ENCODE measurements at regions not wholly inside any gene's neighbourhood (a gene's known extent, or its start where the extent isn't known, plus 50 kb on each side); places are given as distances from the start of the nearest gene placed in this dataset.

- DNase-seq (ENCODE audit: low spot score) (no peak), ATAC-seq (ENCODE audit: insufficient number of reproducible peaks, low FRiP score, low read depth) (no peak)
- no peaks in the 10 kb centered on the region for H3K4me1 ChIP-seq (ENCODE audit: control insufficient read depth in 1 of 2, low read depth in 2 of 2)
- no peak for TF ChIP-seq CTCF (IDR thresholded peaks at IDR 0.05)
- H3K36me3 ChIP-seq: no peaks in the 10 kb centered on the region
- H3K27ac ChIP-seq: no peak overlapping the region
- H3K27me3 ChIP-seq (replicated peaks; ENCODE audit: insufficient read depth): no peaks in the 10 kb centered on the region
- H3K4me3 ChIP-seq: no peak overlapping the region
- no peaks in the 10 kb centered on the region for H3K9me3 ChIP-seq
These were observed 1186.7 kb upstream of the EPHA6 start for GRCh38 chr3:95627697-95628096.

GRCh38 chr3:95629802-95630201, 1184.6 kb upstream of the EPHA6 start:
- TF ChIP-seq CTCF (IDR thresholded peaks at IDR 0.05): no peak
- no peak overlapping the region for H3K4me3 ChIP-seq
- H3K4me1 ChIP-seq (ENCODE audit: control insufficient read depth in 1 of 2, low read depth in 2 of 2): no peaks in the 10 kb centered on the region
- DNase-seq (ENCODE audit: low spot score) (no peak), ATAC-seq (ENCODE audit: insufficient number of reproducible peaks, low FRiP score, low read depth) (no peak)
- H3K27me3 ChIP-seq (replicated peaks; ENCODE audit: insufficient read depth): no peaks in the 10 kb centered on the region
- H3K36me3 ChIP-seq: no peaks in the 10 kb centered on the region
- no peaks in the 10 kb centered on the region for H3K9me3 ChIP-seq
- no peak overlapping the region for H3K27ac ChIP-seq

GRCh38 chr3:95645291-95645690, 1169.1 kb upstream of the EPHA6 start:
- Histone ChIP-seq H3K9me3 (no peaks in the 10 kb centered on the region), H3K27me3 (replicated peaks; ENCODE audit: insufficient read depth) (no peaks in the 10 kb centered on the region), H3K36me3 (no peaks in the 10 kb centered on the region), H3K4me1 (ENCODE audit: control insufficient read depth in 1 of 2, low read depth in 2 of 2) (no peaks in the 10 kb centered on the region), H3K27ac (no peak overlapping the region), H3K4me3 (no peak overlapping the region)
- DNase-seq (ENCODE audit: low spot score): no peak
- TF ChIP-seq CTCF (IDR thresholded peaks at IDR 0.05): no peak
- ATAC-seq (ENCODE audit: insufficient number of reproducible peaks, low FRiP score, low read depth): no peak

- TF ChIP-seq CTCF (IDR thresholded peaks at IDR 0.05): no peak
- no peaks in the 10 kb centered on the region for H3K27me3 ChIP-seq (replicated peaks; ENCODE audit: insufficient read depth)
- H3K4me1 ChIP-seq (ENCODE audit: control insufficient read depth in 1 of 2, low read depth in 2 of 2): no peaks in the 10 kb centered on the region
- no peak overlapping the region for H3K27ac ChIP-seq
- no peaks in the 10 kb centered on the region for H3K9me3 ChIP-seq
- no peaks in the 10 kb centered on the region for H3K36me3 ChIP-seq
- DNase-seq (ENCODE audit: low spot score): no peak
- ATAC-seq (ENCODE audit: insufficient number of reproducible peaks, low FRiP score, low read depth): no peak
- no peak overlapping the region for H3K4me3 ChIP-seq
These were observed 1159.6 kb upstream of the EPHA6 start for GRCh38 chr3:95654570-95655362.

- no peak overlapping the region for H3K27ac ChIP-seq
- no peak overlapping the region for H3K4me3 ChIP-seq
- H3K4me1 ChIP-seq (ENCODE audit: control insufficient read depth in 1 of 2, low read depth in 2 of 2): no peaks in the 10 kb centered on the region
- no peak for ATAC-seq (ENCODE audit: insufficient number of reproducible peaks, low FRiP score, low read depth)
- no peaks in the 10 kb centered on the region for H3K9me3 ChIP-seq
- H3K27me3 ChIP-seq (replicated peaks; ENCODE audit: insufficient read depth): no peaks in the 10 kb centered on the region
- DNase-seq (ENCODE audit: low spot score): no peak
- TF ChIP-seq CTCF (IDR thresholded peaks at IDR 0.05): no peak
- no peaks in the 10 kb centered on the region for H3K36me3 ChIP-seq
These were observed 1158.9 kb upstream of the EPHA6 start for GRCh38 chr3:95655363-95655986.
